ENCODE measurements at regions not wholly inside any gene's neighbourhood (a gene's known extent, or its start where the extent isn't known, plus 50 kb on each side); places are given as distances from the start of the nearest gene placed in this dataset.

DNA sequence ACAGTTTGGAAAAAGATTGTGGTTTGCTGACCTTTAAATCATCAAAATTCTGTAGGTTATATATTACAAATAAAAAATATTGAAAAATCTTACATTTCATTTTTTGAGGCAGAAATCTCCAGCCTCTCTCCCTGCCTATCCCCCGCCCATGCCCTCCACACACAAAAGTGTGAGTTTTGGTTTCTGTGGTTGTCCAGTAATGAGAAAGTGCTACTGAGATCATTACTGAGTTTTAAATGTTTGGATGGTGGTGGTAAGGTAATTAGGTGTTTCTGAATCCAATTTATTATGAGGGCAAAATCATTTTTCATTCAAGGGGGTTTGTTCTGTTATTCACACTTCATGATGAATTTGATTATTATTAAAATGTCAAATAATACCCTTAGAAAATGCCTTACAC, 448.0 kb upstream of the SLC10A2 start (continued):
- TF ChIP-seq, protein P1, sequence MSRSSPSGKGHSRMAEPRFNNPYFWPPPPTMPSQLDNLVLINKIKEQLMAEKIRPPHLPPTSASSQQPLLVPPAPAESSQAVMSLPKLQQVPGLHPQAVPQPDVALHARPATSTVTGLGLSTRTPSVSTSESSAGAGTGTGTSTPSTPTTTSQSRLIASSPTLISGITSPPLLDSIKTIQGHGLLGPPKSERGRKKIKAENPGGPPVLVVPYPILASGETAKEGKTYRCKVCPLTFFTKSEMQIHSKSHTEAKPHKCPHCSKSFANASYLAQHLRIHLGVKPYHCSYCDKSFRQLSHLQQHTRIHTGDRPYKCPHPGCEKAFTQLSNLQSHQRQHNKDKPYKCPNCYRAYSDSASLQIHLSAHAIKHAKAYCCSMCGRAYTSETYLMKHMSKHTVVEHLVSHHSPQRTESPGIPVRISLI (tag by site-specific recombination; IDR thresholded peaks at IDR 0.05): no peak
- TF ChIP-seq, protein P2, sequence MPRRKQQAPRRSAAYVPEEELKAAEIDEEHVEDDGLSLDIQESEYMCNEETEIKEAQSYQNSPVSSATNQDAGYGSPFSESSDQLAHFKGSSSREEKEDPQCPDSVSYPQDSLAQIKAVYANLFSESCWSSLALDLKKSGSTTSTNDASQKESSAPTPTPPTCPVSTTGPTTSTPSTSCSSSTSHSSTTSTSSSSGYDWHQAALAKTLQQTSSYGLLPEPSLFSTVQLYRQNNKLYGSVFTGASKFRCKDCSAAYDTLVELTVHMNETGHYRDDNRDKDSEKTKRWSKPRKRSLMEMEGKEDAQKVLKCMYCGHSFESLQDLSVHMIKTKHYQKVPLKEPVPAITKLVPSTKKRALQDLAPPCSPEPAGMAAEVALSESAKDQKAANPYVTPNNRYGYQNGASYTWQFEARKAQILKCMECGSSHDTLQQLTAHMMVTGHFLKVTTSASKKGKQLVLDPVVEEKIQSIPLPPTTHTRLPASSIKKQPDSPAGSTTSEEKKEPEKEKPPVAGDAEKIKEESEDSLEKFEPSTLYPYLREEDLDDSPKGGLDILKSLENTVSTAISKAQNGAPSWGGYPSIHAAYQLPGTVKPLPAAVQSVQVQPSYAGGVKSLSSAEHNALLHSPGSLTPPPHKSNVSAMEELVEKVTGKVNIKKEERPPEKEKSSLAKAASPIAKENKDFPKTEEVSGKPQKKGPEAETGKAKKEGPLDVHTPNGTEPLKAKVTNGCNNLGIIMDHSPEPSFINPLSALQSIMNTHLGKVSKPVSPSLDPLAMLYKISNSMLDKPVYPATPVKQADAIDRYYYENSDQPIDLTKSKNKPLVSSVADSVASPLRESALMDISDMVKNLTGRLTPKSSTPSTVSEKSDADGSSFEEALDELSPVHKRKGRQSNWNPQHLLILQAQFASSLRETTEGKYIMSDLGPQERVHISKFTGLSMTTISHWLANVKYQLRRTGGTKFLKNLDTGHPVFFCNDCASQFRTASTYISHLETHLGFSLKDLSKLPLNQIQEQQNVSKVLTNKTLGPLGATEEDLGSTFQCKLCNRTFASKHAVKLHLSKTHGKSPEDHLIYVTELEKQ (tag by site-specific recombination; IDR thresholded peaks at IDR 0.05; ENCODE audit: borderline replicate concordance): no peak
- TF ChIP-seq, protein P3, sequence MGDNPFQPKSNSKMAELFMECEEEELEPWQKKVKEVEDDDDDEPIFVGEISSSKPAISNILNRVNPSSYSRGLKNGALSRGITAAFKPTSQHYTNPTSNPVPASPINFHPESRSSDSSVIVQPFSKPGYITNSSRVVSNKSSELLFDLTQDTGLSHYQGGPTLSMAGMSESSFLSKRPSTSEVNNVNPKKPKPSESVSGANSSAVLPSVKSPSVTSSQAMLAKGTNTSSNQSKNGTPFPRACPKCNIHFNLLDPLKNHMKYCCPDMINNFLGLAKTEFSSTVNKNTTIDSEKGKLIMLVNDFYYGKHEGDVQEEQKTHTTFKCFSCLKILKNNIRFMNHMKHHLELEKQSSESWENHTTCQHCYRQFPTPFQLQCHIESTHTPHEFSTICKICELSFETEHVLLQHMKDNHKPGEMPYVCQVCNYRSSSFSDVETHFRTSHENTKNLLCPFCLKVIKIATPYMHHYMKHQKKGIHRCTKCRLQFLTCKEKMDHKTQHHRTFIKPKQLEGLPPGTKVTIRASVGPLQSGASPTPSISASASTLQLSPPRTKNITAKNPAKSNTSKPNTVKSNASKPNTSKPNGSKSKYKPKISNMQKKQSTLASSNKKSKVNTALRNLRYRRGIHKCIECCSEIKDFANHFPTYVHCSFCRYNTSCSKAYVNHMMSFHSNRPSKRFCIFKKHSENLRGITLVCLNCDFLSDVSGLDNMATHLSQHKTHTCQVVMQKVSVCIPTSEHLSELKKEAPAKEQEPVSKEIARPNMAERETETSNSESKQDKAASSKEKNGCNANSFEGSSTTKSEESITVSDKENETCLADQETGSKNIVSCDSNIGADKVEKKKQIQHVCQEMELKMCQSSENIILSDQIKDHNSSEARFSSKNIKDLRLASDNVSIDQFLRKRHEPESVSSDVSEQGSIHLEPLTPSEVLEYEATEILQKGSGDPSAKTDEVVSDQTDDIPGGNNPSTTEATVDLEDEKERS (tag by site-specific recombination; IDR thresholded peaks at IDR 0.05): no peak
- TF ChIP-seq ZNF555 (tag by site-specific recombination; conservative IDR thresholded peaks at IDR 0.05) (no peak), ZNF600 (tag by site-specific recombination; IDR thresholded peaks at IDR 0.05) (no peak), GLIS2 (tag by site-specific recombination; IDR thresholded peaks at IDR 0.05) (no peak), GLI4 (tag by site-specific recombination; IDR thresholded peaks at IDR 0.05) (no peak)

DNA sequence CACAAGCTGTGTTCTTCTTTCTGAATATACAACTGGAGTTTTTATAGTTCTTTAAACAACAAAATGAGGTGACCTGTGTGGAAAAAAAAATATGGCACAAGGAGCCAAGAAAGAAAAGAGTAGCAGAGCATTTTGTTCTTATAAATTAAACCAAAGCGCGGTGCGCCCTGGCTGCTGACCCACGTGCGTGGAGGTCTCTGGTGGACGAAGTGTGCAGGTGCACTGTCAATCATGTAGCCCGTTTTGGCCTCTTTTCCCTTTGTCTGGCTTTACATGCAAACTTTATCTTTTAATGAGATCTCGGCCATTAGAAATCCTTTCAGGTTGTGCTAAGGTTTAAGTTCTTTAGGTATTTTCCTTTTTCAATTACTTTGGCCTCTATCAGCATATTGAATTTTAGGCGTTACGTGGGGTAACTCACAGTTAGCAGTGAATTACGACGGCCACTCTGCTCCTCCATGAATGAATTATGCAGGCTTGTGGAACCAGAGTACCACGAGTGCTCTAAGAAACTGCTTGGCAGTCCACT, 443.9 kb upstream of the SLC10A2 start:
- Histone ChIP-seq H3K4me3 (ENCODE audit: low read depth, low read length) (no peak overlapping the region), H3K36me3 (ENCODE audit: control insufficient read depth in 2 of 2, insufficient read depth in 1 of 2, low read length in 2 of 2) (no peaks in the 10 kb centered on the region), H3K27ac (ENCODE audit: extremely low read depth, low read depth, low read length) (no peak overlapping the region), H3K9me3 (ENCODE audit: control insufficient read depth, insufficient read depth, low read depth, low read length) (no peaks in the 10 kb centered on the region), H3K4me1 (ENCODE audit: control insufficient read depth, insufficient read depth, low read length) (no peaks in the 10 kb centered on the region)
- no peak for TF ChIP-seq ZNF654 (tag by site-specific recombination; IDR thresholded peaks at IDR 0.05; ENCODE audit: low read depth)
- TF ChIP-seq, protein P4, sequence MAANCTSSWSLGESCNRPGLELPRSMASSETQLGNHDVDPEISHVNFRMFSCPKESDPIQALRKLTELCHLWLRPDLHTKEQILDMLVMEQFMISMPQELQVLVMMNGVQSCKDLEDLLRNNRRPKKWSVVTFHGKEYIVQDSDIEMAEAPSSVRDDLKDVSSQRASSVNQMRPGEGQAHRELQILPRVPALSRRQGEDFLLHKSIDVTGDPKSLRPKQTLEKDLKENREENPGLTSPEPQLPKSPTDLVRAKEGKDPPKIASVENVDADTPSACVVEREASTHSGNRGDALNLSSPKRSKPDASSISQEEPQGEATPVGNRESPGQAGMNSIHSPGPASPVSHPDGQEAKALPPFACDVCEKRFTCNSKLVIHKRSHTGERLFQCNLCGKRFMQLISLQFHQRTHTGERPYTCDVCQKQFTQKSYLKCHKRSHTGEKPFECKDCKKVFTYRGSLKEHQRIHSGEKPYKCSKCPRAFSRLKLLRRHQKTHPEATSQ (tag by site-specific recombination; IDR thresholded peaks at IDR 0.05): no peak
- TF ChIP-seq, protein P5, sequence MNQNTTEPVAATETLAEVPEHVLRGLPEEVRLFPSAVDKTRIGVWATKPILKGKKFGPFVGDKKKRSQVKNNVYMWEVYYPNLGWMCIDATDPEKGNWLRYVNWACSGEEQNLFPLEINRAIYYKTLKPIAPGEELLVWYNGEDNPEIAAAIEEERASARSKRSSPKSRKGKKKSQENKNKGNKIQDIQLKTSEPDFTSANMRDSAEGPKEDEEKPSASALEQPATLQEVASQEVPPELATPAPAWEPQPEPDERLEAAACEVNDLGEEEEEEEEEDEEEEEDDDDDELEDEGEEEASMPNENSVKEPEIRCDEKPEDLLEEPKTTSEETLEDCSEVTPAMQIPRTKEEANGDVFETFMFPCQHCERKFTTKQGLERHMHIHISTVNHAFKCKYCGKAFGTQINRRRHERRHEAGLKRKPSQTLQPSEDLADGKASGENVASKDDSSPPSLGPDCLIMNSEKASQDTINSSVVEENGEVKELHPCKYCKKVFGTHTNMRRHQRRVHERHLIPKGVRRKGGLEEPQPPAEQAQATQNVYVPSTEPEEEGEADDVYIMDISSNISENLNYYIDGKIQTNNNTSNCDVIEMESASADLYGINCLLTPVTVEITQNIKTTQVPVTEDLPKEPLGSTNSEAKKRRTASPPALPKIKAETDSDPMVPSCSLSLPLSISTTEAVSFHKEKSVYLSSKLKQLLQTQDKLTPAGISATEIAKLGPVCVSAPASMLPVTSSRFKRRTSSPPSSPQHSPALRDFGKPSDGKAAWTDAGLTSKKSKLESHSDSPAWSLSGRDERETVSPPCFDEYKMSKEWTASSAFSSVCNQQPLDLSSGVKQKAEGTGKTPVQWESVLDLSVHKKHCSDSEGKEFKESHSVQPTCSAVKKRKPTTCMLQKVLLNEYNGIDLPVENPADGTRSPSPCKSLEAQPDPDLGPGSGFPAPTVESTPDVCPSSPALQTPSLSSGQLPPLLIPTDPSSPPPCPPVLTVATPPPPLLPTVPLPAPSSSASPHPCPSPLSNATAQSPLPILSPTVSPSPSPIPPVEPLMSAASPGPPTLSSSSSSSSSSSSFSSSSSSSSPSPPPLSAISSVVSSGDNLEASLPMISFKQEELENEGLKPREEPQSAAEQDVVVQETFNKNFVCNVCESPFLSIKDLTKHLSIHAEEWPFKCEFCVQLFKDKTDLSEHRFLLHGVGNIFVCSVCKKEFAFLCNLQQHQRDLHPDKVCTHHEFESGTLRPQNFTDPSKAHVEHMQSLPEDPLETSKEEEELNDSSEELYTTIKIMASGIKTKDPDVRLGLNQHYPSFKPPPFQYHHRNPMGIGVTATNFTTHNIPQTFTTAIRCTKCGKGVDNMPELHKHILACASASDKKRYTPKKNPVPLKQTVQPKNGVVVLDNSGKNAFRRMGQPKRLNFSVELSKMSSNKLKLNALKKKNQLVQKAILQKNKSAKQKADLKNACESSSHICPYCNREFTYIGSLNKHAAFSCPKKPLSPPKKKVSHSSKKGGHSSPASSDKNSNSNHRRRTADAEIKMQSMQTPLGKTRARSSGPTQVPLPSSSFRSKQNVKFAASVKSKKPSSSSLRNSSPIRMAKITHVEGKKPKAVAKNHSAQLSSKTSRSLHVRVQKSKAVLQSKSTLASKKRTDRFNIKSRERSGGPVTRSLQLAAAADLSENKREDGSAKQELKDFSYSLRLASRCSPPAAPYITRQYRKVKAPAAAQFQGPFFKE (tag by site-specific recombination; IDR thresholded peaks at IDR 0.05; ENCODE audit: borderline replicate concordance): no peak
- TF ChIP-seq ZNF274 (IDR thresholded peaks at IDR 0.05; ENCODE audit: low read length): no peak
- TF ChIP-seq ZNF274 (tag by site-specific recombination; IDR thresholded peaks at IDR 0.05; ENCODE audit: borderline replicate concordance): no peak
- TF ChIP-seq ZNF530 (tag by site-specific recombination; IDR thresholded peaks at IDR 0.05; ENCODE audit: low read depth): no peak
- no peak for TF ChIP-seq ZNF214 (tag by site-specific recombination; IDR thresholded peaks at IDR 0.05; ENCODE audit: borderline replicate concordance)
- no peak for TF ChIP-seq GLIS1 (tag by site-specific recombination; IDR thresholded peaks at IDR 0.05)
- TF ChIP-seq PRDM1 (tag by site-specific recombination; IDR thresholded peaks at IDR 0.05): no peak
- no peak for TF ChIP-seq ZNF223 (tag by site-specific recombination; IDR thresholded peaks at IDR 0.05)
- POLR2A ChIA-PET: no interaction called here
- CTCF ChIA-PET: no interaction called here
